B cell (primary cell): ENCODE measurements at regions not wholly inside any gene's neighbourhood (a gene's known extent, or its start where the extent isn't known, plus 50 kb on each side); places are given as distances from the start of the nearest gene placed in this dataset.
"Not testable (repeated sequence)": the region's sequence is repeated elsewhere in the genome, so short reads cannot be mapped to it uniquely, and the experiment has no call there.

Experiments used
- CTCF ChIP-seq: fragments of 200-600 bp; IDR thresholded peaks from one replicate; pipeline ENCODE4 v1.8.0; 2022; ENCODE audit warnings: antibody characterized with exemption, mild to moderate bottlenecking
- EZH2 ChIP-seq: IDR thresholded peaks from 2 replicates; pipeline ENCODE4 v1.6.1; 2012; ENCODE audit warnings: borderline replicate concordance, low read depth, mild to moderate bottlenecking, moderate library complexity, low read length; ENCODE audit not compliant: insufficient read depth, poor library complexity, severe bottlenecking

DNA sequence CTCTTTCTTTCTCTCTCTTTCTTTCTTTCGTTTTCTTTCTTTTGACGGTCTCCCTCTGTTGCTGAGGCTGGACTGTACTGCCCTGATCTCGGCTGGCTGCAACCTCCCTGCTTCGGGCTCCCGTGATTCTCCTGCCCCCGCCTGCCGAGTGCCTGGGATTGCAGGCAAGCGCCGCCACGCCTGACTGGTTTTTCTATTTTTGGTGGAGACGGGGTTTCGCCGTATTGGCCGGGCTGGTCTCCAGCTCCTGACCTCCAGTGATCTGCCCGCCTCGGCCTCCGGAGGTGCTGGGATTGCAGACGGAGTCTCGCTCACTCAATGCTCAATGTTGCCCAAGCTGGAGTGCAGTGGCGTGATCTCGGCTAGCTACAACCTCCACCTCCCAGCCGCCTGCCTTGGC lies 75.2 kb upstream of the MNS1 start:
- TF ChIP-seq CTCF, EZH2: not testable (repeated sequence)
